HS-5 (cell line): ENCODE measurements at regions not wholly inside any gene's neighbourhood (a gene's known extent, or its start where the extent isn't known, plus 50 kb on each side); places are given as distances from the start of the nearest gene placed in this dataset.

Experiments used
- DNase-seq: peaks from one replicate; pipeline ENCODE4 v3.0.0-alpha.2; 2012; ENCODE audit warnings: low read depth

DNA sequence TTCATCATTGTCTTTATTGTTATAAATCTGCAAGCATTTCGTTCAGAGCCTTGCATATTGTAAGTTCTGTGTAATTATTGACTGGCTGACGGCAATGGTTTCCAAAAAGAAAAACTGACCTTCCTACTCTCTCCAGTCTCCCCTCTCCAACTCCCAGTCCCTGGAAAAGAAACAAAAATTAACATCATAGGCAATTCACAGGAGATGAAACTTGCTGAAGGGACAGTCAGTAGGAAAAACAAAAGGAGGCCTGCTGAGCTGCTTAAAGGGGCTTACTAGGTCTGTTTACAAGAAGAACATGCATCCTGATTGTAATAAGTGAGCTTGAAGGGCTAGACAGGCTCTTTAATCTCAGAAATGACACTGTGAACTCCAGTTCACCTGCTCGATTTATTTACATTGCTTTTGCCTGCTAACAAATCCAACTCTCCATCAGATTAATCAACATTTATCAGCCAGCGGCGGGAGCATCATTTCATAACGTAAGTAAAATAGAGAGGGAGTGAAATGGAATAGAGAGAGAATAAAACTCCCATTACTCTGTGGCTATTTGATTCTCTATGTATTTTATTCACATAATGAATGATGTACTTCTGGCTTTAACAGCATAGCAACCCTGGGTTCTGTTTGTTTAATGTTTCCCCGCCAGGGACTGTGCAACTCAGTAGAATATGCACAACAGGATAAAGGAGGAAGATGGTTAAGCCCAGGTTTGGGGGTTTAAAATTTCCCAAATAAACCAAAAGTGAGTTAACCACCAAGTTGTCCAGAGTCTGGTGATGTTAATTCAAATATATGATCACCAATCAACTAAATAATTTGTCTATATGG, 256.7 kb upstream of the SETBP1 start:
- no peak for DNase-seq

DNA sequence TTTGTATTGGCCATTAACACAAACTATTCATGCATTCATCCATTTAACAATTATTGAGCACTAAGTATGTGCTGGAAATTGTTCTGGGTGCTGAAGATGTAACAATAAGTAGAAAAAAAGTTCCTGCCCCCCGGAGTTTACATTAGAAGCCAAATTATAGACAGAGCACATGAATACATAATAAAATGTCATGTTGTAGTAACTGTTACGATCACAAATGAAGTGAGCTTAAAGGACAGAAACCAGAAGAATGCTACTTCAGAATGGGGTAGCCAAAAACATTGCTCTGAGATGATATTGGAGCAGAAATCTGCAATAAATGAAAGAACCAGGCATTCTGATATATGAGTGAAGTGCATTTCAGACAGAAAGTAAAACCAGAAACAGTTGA, 256.0 kb upstream of the SETBP1 start:
- DNase-seq: no peak

DNA sequence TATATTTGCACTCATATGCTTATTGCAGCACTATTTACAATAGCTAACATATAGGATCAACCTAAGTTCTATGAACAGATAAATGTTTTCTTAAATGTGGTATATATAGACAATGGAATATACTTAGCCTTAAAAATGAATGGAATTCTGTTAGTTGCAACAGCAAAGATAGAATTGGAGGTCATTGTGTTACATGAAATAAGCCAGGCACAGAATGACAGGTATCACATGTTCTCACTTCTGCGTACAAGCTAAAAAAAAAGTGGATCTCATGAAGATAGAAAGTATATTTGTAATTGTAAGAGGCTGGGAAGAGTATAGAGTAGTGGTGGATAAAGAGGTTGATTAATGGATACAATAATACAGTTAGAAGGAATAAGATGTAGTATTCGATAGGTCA, 255.5 kb upstream of the SETBP1 start:
- DNase-seq: no peak

DNA sequence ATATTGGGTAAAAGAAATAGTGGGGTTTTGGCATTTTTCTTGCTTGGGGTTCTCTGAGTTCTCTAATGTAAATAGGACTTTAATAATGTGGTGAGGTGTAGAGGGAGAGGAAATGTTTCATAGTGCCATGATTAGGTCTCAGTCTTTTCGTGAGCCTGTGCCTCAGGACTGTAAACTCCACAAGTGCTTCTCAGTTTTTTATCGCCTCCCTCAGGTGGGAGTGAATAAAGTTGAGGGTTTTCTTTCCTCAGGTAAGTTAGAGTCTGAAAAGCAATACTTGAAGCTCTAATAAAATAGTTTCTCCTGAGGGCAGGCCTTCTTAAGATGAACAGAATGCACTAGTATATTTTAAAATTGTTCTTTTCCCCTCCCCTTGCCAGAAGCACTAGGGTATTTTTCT, 243.1 kb upstream of the SETBP1 start:
- no peak for DNase-seq

DNA sequence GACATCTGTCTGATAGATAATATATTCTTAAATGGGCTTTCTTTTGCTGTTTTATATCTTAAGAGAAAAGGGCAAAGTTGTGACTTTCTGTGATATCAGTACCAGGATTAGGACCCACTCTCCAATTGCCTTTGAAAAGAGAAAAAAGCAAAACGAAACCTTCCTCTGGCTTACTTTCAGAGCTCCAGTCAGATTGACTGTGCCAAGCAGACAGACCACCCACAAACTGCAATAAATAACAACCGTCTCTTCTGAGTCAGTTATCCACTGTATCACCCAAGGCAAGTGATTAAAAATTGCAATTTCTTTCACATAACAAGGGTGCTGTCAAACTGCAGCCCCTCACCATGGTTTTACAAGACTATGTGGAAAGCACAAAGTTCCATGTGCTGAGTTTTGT, 230.5 kb upstream of the SETBP1 start:
- no peak for DNase-seq

DNA sequence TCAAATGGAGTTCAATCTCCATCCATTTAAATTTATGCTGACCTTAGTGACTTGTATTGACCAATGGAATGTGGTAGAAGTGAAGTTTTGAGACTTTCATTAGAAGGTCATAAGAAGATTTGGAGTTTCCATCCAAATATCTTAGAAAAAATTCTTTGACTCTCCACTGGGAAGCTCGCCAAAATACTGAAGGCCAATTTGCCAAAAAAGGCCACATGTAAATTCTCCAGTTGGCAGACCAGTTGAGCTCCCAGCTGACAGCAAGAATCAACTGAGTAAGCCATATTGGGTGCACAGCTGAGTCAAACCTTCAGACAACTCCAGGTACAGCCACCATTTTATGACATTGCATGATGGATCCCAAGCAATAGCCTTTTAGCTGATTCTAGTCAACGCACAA, 228.3 kb upstream of the SETBP1 start:
- no peak for DNase-seq

DNA sequence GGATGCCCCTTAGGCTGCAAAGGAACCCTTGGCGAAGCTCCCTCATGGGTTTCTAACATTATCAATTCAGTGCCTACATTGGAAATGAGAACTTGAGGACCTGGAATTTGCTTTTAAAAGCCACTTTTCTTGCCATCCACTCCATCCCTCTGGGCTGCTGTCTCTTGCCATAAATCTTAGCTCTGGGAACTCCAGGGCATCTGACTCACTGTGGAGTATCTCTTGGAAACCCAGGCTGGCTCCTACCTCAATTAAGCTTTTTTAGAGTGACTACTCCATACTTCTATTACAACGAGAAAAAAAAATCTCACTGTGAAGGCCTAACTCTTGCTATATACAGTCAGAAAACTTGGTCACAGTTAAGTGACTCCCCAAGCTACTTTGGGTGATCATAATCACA, 227.2 kb upstream of the SETBP1 start:
- no peak for DNase-seq

DNA sequence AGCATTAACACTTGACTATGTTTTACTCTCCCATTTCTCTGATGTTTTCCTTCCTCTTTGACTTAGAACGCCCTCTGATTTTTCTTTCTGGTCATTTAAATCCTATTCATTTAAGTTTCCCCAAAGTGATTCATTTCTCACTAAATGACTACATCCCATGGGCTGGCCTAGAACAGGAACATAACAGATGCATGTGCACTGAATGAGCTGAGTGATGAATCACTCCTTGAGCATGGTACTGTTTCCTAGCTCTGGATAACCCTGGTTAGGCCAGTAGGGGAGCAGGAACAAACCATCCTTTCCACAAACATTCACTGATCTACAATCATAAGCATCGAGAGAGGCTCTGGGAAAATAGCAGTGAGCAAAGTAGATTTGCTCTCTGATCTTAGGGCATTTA, 221.9 kb upstream of the SETBP1 start:
- DNase-seq: peak; percentile 40

DNA sequence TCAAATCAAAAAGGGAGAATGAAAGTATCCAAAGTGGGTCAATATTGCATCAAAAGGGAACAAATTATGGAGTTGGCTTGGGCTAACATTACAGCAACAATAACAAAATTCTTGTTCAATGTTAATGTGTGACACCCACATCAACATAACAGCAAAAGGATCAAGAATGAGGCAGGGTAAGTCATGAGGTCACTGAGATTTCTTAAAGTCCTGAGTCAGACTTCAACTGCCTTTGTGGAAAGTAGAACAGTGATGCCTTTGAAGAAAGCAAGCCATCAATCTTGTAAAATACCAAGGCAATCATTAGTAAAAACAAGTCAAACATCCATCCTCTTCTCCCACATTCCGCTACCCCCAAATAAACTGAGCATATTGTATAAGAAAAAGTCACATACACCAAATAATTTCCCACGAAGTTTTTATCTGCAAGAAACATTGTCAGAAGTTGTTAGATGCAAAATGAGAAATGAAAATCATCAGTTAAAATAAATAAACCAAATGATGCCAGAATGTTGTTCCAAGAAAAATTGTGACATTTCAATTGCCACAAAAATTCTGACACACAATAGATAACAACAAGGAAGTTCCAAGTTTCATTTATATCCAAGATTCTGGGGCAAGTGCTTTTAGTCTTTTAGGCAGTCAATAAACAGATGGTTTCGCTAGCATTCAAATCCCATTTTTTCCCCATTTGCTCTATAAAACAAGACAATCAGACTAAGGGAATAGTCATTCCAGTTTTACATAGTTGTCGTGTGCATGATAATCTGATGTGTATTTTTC, 216.1 kb upstream of the SETBP1 start:
- DNase-seq: no peak

DNA sequence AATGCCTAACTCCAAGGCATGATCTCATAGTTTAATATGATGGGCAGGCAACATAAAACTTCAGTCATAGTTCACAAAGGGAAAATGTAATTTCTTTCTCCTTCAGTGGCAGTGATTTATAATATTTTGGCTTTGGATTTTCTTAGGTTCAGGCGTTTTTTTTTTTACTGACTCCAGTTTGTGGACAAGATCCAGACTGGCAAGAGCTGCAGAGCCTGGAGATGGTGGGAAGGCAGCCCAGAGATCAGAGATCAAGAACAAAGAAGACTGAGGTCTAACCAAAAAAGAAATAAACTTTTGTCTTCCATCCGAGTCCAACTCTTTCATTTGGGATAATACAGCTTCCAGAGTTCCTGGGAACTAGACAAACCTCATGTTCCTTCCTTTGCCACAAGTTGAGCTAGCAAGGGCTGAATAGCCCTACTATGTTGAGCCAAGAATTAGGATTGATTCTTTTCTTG, 215.3 kb upstream of the SETBP1 start:
- no peak for DNase-seq

DNA sequence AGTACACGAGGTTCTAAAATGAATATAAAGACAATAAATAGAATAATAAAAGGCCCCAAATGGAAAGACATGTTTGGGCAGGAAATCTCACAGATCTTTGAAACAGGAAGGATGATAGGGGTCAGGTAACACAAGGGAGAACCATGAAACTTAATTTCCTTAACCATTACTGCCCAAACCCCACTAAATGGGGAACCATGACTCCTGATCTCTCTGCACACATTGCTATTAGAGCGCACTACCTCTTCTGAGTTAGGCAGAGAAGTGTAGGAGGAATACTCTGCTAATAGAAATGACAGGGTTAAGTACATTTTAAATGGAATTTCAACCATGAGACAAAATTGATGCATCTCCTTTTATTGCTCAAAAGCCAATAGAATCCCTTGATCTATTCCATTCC, 213.7 kb upstream of the SETBP1 start:
- DNase-seq: no peak

DNA sequence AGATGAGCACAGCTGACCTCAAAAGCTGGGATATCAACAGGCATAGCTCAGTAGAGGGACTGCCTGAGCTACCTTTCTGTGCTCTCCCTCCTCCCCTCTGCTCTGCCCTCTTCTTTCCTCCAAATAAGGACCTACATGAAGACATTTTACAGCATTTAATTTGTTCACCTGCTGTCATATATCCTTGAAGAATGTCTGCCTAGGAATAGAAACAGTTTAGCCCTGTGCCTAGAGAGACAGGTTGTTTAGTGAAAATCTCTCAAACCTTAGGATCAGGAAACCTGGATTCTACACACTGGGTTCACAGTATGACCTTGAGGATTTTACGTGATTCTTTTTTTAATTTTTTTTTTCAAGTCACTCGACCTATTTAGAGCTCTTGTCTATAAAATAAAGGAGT, 213.0 kb upstream of the SETBP1 start:
- no peak for DNase-seq

DNA sequence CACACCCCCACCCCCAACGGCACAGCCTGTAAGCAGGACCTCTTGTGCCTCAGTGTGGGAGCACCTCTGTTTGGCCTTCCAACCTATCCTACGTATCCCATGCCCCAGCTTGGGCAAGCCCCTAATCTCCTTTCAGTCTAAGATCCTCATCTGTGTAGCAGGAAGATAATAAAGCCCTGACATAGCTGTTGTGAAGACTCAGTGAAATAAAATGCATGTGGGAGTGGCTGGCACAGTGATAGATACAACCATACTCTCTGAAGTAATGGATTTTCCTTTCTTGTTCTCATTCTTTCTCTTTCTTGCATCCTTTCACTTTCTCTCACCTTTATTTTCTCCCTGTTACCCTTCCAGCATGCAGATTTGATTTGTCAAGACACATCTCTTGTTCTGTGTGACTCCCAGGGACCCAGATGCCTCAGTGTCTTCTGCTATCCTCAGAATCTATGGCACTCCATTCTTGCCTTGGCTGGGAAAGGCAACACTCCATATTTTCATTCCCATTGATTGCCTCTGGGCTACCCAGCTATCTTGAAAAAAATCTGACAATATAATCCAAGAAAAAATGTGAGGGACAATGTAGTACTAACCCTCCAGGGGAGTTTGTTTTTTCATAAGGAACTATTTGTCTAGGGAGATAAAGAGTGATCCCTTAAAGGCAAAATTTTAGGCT, 207.2 kb upstream of the SETBP1 start:
- DNase-seq: no peak

DNA sequence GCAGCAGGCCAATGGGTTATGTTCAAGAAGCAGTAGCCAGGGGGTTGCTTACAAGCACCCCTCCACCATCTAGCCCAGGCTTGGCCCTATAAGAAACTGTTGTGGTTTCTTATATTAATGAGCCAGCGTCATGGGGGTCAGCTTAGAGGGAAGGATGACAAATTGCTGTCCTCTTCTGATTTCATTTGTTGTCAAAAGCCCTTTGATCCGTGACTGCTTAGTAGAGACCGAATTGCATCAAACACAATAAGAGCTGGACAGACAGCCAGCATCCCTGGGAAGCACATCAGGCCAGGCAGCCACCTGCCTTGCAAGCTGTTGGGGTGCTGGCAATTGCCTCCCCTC, 206.6 kb upstream of the SETBP1 start:
- DNase-seq: no peak

DNA sequence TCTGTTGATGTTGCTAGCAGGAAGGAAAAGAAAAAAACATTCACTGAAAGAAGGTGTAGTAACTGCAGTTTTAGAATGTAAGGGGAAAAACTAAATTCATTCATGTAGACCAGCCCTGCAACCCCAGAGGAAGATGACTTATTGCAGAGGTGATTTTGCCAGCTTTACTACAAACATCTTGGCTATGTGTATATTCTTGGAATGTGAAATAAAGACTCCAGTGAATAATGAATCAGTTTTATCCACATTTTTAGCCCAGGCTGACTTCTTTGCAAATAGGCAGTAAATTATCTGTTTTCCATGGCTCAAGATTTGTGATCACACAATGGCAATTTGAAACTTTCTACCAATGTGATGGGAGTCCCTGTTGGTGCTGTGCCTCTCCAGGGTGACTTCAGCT, 206.1 kb upstream of the SETBP1 start:
- no peak for DNase-seq

DNA sequence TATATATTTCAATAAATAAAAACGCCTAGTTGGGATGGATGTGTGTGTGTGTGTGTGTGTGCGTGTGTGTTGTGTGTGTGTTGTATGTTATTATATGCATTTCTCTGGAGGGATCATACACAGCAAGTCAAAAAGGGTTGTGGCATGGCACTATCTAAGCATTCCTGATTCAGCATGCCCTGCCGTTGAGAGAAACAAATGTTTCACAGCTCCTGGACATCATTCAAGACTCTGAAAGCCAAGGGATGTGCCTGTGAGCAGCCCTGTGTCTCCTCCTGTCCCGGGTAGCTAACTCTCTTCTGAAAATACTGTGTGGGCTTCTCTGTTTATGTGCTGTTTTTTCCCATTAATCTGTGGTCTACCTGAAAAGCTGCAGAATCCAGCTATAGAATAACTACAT, 197.9 kb upstream of the SETBP1 start:
- DNase-seq: no peak

DNA sequence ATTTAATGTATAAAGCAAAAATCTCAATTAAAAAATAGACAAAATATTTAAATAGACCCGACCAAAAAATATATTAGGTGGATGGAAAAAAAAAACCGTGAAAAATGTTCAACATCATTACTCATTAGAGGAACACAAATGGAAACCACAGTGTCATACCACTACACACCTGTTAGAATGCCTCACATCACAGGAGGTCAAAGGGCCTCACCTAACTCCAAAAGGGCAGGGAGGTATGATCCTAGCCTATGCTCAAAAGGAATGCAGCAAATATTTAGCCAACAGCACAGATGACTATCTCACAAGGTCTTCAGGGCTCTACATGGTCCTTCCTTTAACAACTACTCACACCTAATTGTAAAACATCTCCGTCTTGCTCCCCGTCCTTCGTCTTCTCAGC, 185.5 kb upstream of the SETBP1 start:
- DNase-seq: no peak

DNA sequence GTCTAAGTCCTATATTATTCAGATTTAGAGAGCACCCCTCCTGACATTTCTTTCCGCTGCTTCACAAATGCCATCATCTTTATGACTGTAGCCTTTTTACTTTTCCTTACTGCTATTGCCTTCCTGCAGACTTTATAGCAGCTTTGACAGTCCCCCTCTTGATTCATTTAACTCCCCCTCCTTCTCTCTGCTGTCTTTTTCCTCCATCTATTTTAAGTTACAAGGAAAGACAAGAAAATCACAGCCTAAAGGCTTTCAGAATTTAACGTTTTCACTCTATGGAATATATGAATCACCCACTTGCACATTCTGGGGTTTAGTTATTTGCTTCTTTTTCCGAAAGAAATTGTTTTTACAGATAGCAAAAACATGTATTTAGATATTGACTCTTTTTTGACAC, 183.4 kb upstream of the SETBP1 start:
- no peak for DNase-seq

DNA sequence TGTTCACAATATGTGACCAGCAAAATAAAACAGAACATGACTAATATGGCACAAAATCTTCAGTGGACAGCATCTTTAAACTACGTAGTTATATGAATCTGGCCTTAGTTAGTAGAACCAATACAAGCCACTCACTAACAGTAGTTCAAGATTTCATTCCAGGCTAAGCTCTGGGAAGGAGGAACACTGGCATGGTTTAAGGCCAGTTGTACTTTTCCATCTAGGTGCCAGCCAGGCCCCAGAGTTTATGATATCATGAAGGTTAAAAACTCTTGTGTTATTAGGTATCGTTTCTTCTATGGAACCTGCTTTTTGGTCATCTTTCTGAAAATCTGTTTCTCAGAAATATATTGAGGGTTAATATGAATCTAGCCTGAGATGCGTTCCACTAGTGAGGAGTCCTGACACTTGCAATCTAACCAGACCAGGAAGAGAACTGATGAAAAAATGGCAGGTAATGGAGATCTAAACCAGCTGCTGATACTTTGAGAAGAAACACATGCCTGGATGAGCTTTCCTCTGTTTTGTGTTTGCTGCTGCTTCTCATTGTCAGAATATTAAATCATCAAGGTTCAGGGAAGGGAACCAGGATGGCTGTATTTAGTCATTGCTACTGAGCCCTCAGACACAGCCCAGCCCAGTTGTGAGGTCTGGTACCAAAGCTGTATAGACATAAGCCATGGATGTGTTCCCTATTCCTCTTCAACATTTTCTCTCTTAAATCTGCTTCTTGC, 182.8 kb upstream of the SETBP1 start:
- DNase-seq: no peak

DNA sequence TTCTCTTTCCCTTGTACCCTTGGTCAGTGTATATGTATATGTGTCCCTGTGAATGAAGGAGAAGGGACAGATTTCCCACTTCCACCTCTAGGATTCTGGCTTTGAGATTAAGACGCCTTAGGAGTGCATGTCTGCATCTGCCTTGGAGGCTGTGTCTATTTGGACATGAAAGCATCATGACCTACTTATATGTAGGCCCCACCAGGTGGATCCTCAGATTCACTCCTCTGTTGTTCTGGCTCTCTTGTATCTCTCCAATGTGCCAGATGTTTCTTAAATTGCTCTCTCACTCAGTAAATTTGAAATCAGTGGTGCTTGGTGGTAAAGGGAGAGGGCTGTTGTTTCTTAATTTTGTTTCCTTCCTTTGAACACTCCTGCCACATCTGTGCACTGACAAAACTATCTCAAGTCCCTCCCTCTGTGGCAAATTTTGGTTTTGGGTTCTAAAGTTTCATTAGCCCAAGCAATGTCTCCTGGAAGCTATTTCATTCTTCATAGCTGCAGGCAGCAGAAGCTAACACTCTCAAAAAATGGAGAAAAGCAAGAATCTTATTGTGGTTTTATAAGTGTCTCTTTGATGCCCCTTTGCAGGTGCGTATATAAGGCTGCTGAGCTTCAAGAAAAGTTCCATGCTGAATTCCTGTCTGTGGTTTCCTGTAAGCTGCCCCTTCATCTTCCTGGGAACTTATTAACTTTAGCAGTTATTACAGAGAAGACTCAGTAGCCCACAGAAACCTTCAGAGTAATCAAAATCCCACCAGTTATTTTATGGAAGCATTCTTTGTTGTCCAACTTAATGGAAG, 179.7 kb upstream of the SETBP1 start:
- DNase-seq: no peak

DNA sequence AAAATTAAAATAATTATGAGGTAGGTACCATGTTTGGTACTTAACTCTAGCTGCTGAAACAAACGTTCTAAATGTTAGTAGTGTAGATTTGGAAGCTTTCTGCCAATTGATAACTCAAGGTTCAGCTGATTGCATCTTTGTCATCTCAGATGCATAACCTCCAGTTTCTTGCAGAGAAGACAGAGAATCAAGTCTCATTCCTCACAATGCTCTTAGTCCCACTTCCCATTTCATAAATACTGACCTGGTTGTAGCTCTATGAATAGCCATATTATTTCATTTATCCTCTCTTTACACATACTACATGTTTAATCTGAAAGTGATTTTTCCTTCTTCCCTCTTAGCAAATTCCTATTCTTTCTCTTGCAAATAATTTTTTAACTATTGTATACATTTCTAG, 178.5 kb upstream of the SETBP1 start:
- DNase-seq: no peak

DNA sequence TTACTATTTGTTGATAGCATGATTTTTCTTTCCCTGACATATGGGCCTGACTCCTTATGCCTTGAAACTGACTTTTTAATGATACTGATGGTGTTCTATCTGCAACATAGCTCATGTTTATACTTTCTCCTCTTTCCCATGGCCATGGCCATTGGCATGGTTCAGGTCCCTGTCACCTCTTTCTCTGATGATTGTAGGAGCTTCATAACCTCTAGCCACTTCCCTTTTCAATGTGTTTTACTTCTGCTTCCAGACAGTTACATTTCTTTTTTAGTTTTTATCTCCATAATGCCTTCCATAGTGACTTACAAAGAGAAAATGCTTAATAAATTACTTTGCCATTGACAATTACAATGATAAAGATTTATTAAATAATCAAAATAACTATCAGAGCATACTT, 177.9 kb upstream of the SETBP1 start:
- DNase-seq: no peak
